Fibroblast of lung (primary cell): ENCODE measurements at regions not wholly inside any gene's neighbourhood (a gene's known extent, or its start where the extent isn't known, plus 50 kb on each side); places are given as distances from the start of the nearest gene placed in this dataset.

Experiments used
- DNase-seq, 2 donors: peaks; one replicate each; pipeline versions ENCODE4 v3.0.0 to v3.0.0-alpha.2; 2010; ENCODE audit warnings: low read depth in 2 of 2
- H2AFZ ChIP-seq: 2 replicates; pipeline ENCODE4 v1.5.1; 2012; ENCODE audit warnings: low read length, control low read depth, inconsistent platforms
- H3K27ac ChIP-seq: 2 replicates; pipeline ENCODE4 v1.5.1; 2011; ENCODE audit warnings: low read length, control low read depth; ENCODE audit not compliant: insufficient read depth
- H3K27me3 ChIP-seq: 2 replicates; pipeline ENCODE4 v1.5.1; 2011; ENCODE audit warnings: mild to moderate bottlenecking, low read length; ENCODE audit not compliant: control insufficient read depth, insufficient read depth
- H3K36me3 ChIP-seq: 2 replicates; pipeline ENCODE4 v1.5.1; 2011; ENCODE audit warnings: low read length; ENCODE audit not compliant: control insufficient read depth, insufficient read depth
- H3K4me1 ChIP-seq: 2 replicates; pipeline ENCODE4 v1.5.1; 2011; ENCODE audit warnings: low read length; ENCODE audit not compliant: control insufficient read depth, insufficient read depth; ENCODE audit errors: extremely low read depth
- H3K4me2 ChIP-seq: 2 replicates; pipeline ENCODE4 v1.5.1; 2011; ENCODE audit warnings: low read length, control low read depth; ENCODE audit not compliant: insufficient read depth; ENCODE audit errors: extremely low read depth
- H3K4me3 ChIP-seq, 4 experiments: fragments of 200-600 bp in 1 of 4; sonication (generic) in 1 of 4; replicated peaks in 1 of 4; 2 replicates each; pipeline ENCODE4 v1.5.1; 2011 to 2016; ENCODE audit warnings: low read length in 4 of 4, low read depth in 3 of 4, mild to moderate bottlenecking in 3 of 4, control low read depth in 2 of 4, inconsistent platforms in 1 of 4, mixed read lengths in 1 of 4; ENCODE audit not compliant: insufficient read depth in 1 of 4; ENCODE audit errors: control extremely low read depth in 1 of 4
- H3K79me2 ChIP-seq: 2 replicates; pipeline ENCODE4 v1.5.1; 2012; ENCODE audit warnings: mild to moderate bottlenecking, low read length, inconsistent platforms; ENCODE audit not compliant: control insufficient read depth, insufficient read depth
- H3K9ac ChIP-seq: 2 replicates; pipeline ENCODE4 v1.5.1; 2011; ENCODE audit warnings: mild to moderate bottlenecking, low read length, control low read depth; ENCODE audit not compliant: insufficient read depth
- H3K9me3 ChIP-seq: 2 replicates; pipeline ENCODE4 v1.5.1; 2012; ENCODE audit warnings: low read depth, low read length; ENCODE audit not compliant: control insufficient read depth, insufficient read depth
- H4K20me1 ChIP-seq: 2 replicates; pipeline ENCODE4 v1.5.1; 2011; ENCODE audit warnings: low read length; ENCODE audit not compliant: control insufficient read depth, insufficient read depth; ENCODE audit errors: extremely low read depth
- CTCF ChIP-seq, 2 donors: IDR thresholded peaks in 1 of 2; conservative IDR thresholded peaks in 1 of 2; 1 replicate in 1 of 2; 2 replicates in 1 of 2; pipeline ENCODE4 v1.5.1; 2011 to 2012; ENCODE audit warnings: low read length in 2 of 2, control low read depth in 1 of 2, inconsistent platforms in 1 of 2, low read depth in 1 of 2, mild to moderate bottlenecking in 1 of 2
- EZH2 ChIP-seq: IDR thresholded peaks from 2 replicates; pipeline ENCODE4 v1.5.1; 2012; ENCODE audit warnings: low read length, control low read depth, mild to moderate bottlenecking; ENCODE audit errors: missing control alignments

- Histone ChIP-seq H3K4me3 (no peak overlapping the region), H3K36me3 (no peaks in the 10 kb centered on the region), H3K9ac (no peak overlapping the region), H3K4me1 (peaks cover 2% of the 10 kb centered on the region), H3K79me2 (no peaks in the 10 kb centered on the region), H2AFZ (no peak overlapping the region), H3K4me2 (no peak overlapping the region), H4K20me1 (no peaks in the 10 kb centered on the region), H3K27ac (no peak overlapping the region), H3K9me3 (no peaks in the 10 kb centered on the region), H3K27me3 (no peaks in the 10 kb centered on the region)
- TF ChIP-seq EZH2 (no peak), CTCF (conservative IDR thresholded peaks at IDR 0.05 in 1 of 2, IDR thresholded peaks at IDR 0.05 in 1 of 2; ENCODE audit: low read depth in 1 of 2, low read length in 2 of 2) (no peak)
- DNase-seq, result peak; percentile 42 to 67
These were observed 464.8 kb downstream of the EPHA3 start for GRCh38 chr3:89572261-89572660.

- Histone ChIP-seq H2AFZ (no peak overlapping the region), H4K20me1 (no peaks in the 10 kb centered on the region), H3K4me3 (no peak overlapping the region), H3K9me3 (no peaks in the 10 kb centered on the region), H3K27ac (no peak overlapping the region), H3K4me1 (peaks cover 2% of the 10 kb centered on the region), H3K27me3 (no peaks in the 10 kb centered on the region), H3K9ac (no peak overlapping the region), H3K4me2 (no peak overlapping the region), H3K79me2 (no peaks in the 10 kb centered on the region), H3K36me3 (no peaks in the 10 kb centered on the region)
- no peak for DNase-seq
- TF ChIP-seq EZH2, result no peak
- no peak for TF ChIP-seq CTCF (conservative IDR thresholded peaks at IDR 0.05 in 1 of 2, IDR thresholded peaks at IDR 0.05 in 1 of 2; ENCODE audit: low read depth in 1 of 2, low read length in 2 of 2)
These were observed 469.0 kb downstream of the EPHA3 start for GRCh38 chr3:89576417-89576816.

DNA sequence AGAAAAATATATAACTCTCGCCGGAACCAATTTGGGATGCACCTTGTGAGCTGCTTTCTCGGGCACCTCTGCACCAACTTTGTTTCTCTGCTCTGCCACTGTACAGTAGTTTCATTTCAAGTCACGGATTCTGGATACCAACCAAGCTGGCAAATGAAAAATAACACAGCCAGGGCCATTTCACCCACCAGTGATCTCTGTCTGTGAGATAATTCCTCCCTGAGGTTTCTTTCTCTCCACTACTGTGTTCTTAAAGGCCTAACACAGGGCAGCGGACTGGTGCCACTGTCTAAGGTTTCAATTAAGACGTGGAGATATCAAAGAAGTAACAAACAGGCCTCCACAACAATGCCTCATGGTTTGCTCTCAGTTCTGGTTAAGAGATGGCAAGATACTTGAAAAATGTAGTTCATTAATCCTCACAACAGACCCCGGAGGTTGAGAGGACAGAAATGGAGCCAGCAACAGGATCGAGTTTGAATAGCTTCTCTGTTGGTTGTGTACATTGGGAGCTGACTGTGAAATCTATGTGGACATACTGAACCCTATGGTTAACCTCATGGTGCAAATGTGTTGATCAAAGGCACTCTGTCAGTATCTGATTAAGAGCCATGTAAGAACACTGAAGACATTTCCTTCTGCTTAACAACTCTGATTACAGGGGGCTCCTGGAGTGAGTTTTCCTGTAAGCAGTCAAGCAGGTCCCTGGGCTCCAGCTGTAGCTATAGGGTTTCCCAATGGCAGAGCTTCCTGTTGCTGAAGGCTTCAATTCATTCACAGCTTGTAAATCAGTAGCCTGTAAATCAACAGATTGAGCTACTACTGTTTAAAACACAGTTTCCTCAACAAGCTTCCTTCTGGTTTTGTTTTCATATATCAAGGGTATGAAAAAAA lies 470.5 kb downstream of the EPHA3 start:
- H3K27ac ChIP-seq, result no peak overlapping the region
- H3K79me2 ChIP-seq, result no peaks in the 10 kb centered on the region
- no peaks in the 10 kb centered on the region for H3K9me3 ChIP-seq
- no peaks in the 10 kb centered on the region for H3K4me1 ChIP-seq
- no peak for TF ChIP-seq EZH2
- TF ChIP-seq CTCF (conservative IDR thresholded peaks at IDR 0.05 in 1 of 2, IDR thresholded peaks at IDR 0.05 in 1 of 2; ENCODE audit: low read depth in 1 of 2, low read length in 2 of 2), result no peak
- DNase-seq, result no peak
- H3K27me3 ChIP-seq, result no peaks in the 10 kb centered on the region
- H3K4me2 ChIP-seq, result no peak overlapping the region
- H3K36me3 ChIP-seq, result no peaks in the 10 kb centered on the region
- H3K9ac ChIP-seq, result no peak overlapping the region
- no peak overlapping the region for H2AFZ ChIP-seq
- no peaks in the 10 kb centered on the region for H4K20me1 ChIP-seq
- H3K4me3 ChIP-seq, result no peak overlapping the region
